Osteoblast (primary cell): ENCODE measurements at regions not wholly inside any gene's neighbourhood (a gene's known extent, or its start where the extent isn't known, plus 50 kb on each side); places are given as distances from the start of the nearest gene placed in this dataset.

ENCODE experiments used
- DNase-seq: peaks from one replicate; pipeline ENCODE4 v3.0.0; 2011; ENCODE audit warnings: low spot score, mixed read lengths; ENCODE audit not compliant: insufficient read length; ENCODE audit errors: missing footprints
- H2AFZ ChIP-seq: 2 replicates; pipeline ENCODE4 v1.6.0; 2011; ENCODE audit warnings: mild to moderate bottlenecking, low read length
- H3K27ac ChIP-seq: 2 replicates; pipeline ENCODE4 v1.5.1; 2011; ENCODE audit warnings: mild to moderate bottlenecking, low read depth, low read length, moderate library complexity
- H3K27me3 ChIP-seq: 2 replicates; pipeline ENCODE4 v1.6.0; 2012; ENCODE audit warnings: mild to moderate bottlenecking, control low read depth, inconsistent platforms, low read length, moderate library complexity; ENCODE audit not compliant: insufficient read depth
- H3K36me3 ChIP-seq: 2 replicates; pipeline ENCODE4 v1.5.1; 2011; ENCODE audit warnings: mild to moderate bottlenecking, low read length, control low read depth, moderate library complexity; ENCODE audit not compliant: insufficient read depth
- H3K4me1 ChIP-seq: 2 replicates; pipeline ENCODE4 v1.5.1; 2011; ENCODE audit warnings: mild to moderate bottlenecking, low read length, control low read depth, moderate library complexity; ENCODE audit not compliant: insufficient read depth
- H3K4me2 ChIP-seq: 2 replicates; pipeline ENCODE4 v1.6.0; 2011; ENCODE audit warnings: mild to moderate bottlenecking, low read length; ENCODE audit not compliant: insufficient read depth
- H3K4me3 ChIP-seq: fragments of 200-600 bp; sonication (generic); 3 replicates; pipeline ENCODE4 v1.5.1; 2012; ENCODE audit warnings: mild to moderate bottlenecking, low read length, inconsistent platforms; ENCODE audit not compliant: insufficient read depth
- H3K79me2 ChIP-seq: 2 replicates; pipeline ENCODE4 v1.6.0; 2012; ENCODE audit warnings: mild to moderate bottlenecking, low read length, control low read depth, inconsistent platforms; ENCODE audit not compliant: insufficient read depth
- H3K9me3 ChIP-seq: 2 replicates; pipeline ENCODE4 v1.5.1; 2011; ENCODE audit warnings: low read depth, low read length, control low read depth
- H4K20me1 ChIP-seq: 2 replicates; pipeline ENCODE4 v1.6.0; 2012; ENCODE audit warnings: mild to moderate bottlenecking, low read length, control low read depth; ENCODE audit not compliant: insufficient read depth
- CTCF ChIP-seq: IDR thresholded peaks from 2 replicates; pipeline ENCODE4 v1.5.1; 2011; ENCODE audit warnings: mild to moderate bottlenecking, low read depth, low read length, moderate library complexity; ENCODE audit errors: extremely low read depth

DNA sequence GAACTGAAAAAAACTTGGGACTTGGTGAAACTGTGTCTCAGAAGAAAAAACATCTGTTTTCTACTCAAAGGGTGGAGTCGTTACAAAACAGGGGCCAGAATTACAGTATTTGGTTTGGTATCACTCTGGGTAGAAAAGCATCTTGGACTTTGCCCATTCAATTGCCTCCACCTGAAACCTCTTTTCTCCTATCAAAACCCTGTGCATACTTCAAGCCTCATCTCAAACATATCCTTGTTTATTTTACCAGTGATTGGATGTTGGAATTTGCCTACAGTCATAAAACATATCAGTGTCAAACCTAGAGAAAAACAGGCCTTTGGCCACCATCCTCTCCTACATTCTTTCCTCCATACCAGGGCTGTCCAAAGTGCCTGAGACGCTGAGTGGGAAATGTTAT, 281.5 kb downstream of the PLPP3 start:
- peak; percentile 39 for DNase-seq
- no peaks in the 10 kb centered on the region for H4K20me1 ChIP-seq
- H3K9me3 ChIP-seq = no peaks in the 10 kb centered on the region
- no peak overlapping the region for H3K4me2 ChIP-seq
- H3K4me3 ChIP-seq = no peak overlapping the region
- H3K27ac ChIP-seq = no peak overlapping the region
- H3K79me2 ChIP-seq = no peaks in the 10 kb centered on the region
- no peaks in the 10 kb centered on the region for H3K27me3 ChIP-seq
- no peak overlapping the region for H2AFZ ChIP-seq
- no peaks in the 10 kb centered on the region for H3K36me3 ChIP-seq
- no peak for TF ChIP-seq CTCF
- H3K4me1 ChIP-seq = peaks cover 10% of the 10 kb centered on the region

DNA sequence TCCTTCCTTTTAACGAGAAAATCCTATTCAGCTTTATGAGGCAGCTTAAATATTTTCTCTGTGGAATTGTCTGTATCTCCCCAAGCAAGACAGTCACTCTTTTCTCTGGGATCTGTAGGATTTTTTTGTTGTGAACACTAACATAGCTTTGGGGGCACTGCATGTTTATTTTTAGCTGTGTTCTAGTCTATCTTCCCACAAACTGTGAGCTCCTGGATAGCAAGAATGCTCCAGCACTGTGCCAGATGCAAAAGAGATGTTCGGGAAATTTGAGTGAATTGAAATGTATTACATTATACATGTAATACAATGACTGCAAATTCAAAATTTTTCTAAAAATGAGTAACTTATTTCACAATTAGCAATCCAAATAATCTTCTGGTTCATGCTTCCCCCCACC, 282.2 kb downstream of the PLPP3 start:
- no peak for TF ChIP-seq CTCF
- Histone ChIP-seq H3K4me3 (no peak overlapping the region), H3K4me1 (peaks cover 3% of the 10 kb centered on the region), H4K20me1 (no peaks in the 10 kb centered on the region), H3K27me3 (no peaks in the 10 kb centered on the region), H3K36me3 (no peaks in the 10 kb centered on the region), H3K9me3 (no peaks in the 10 kb centered on the region), H3K27ac (no peak overlapping the region), H3K79me2 (no peaks in the 10 kb centered on the region), H3K4me2 (no peak overlapping the region), H2AFZ (no peak overlapping the region)
- no peak for DNase-seq

DNA sequence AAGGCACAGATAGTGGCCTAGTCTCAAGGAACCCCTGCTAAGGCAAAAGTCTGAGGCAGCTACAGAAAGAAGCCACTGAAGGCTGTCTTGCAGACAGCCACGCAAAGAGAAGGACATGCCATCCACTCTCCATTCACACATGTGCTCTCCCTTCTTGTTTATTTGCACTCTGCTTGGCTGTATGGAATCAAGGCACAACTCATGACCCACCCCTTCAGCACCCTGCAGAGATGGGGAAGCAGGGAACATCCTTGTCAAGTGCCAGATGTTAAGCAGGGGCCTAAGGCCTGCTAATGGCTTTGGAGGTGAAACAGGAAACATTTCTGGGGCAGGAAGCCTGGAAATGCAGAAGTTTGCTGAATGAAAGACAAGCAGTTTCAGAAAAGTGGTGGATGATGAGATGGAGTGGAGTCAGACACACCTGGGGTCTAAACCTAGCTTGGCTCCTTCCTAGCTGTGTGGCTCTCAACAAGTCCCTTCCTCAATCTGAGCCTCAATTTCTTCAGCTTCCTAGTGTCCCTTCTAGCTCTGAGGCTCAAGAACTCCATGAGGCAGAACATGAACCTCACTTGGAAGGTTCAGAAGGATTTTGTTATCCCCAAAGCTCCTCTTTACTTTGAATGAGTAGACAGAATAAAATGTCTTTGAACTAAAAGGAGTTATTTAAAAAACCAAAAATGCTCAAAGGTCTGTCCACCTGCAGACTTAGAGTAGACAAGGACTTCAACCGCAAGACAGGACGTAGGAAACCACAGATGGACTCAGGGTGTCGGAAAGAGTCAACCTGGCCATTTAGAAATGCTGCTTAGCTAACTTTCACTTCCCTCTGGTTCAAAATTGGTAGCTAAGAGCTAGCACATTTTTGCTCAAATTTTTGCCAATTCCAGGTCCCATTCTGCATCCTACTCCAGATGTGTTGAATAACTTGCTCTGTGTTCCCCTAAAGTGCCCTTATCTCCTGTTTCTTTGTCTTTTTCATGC, 283.1 kb downstream of the PLPP3 start:
- no peak overlapping the region for H3K27ac ChIP-seq
- no peaks in the 10 kb centered on the region for H3K27me3 ChIP-seq

More for the DNA sequence above, 283.1 kb downstream of the PLPP3 start:
- Histone ChIP-seq H4K20me1 (no peaks in the 10 kb centered on the region), H3K4me2 (no peak overlapping the region), H3K4me1 (no peaks in the 10 kb centered on the region), H2AFZ (no peak overlapping the region), H3K4me3 (no peak overlapping the region), H3K36me3 (no peaks in the 10 kb centered on the region), H3K79me2 (no peaks in the 10 kb centered on the region), H3K9me3 (no peaks in the 10 kb centered on the region)
- TF ChIP-seq CTCF = no peak
- DNase-seq = no peak
